ENCODE measurements at regions not wholly inside any gene's neighbourhood (a gene's known extent, or its start where the extent isn't known, plus 50 kb on each side); places are given as distances from the start of the nearest gene placed in this dataset.

GRCh38 chr1:43035821-43036741 lies 77.4 kb upstream of the SLC2A1 start (continued):
- TF ChIP-seq MBNL3 (CRISPR knock-in tag; conservative IDR thresholded peaks at IDR 0.05): no peak
- TF ChIP-seq ZFYVE20 (CRISPR knock-in tag; IDR thresholded peaks at IDR 0.05; ENCODE audit: borderline replicate concordance, low read depth): no peak
- TF ChIP-seq DMAP1 (CRISPR knock-in tag; IDR thresholded peaks at IDR 0.05): peak; percentile 63; the same call in 1 of the 2 replicates
- TF ChIP-seq ZHX1 (CRISPR knock-in tag; IDR thresholded peaks at IDR 0.05; ENCODE audit: low read depth): no peak
- TF ChIP-seq NRL (CRISPR knock-in tag; IDR thresholded peaks at IDR 0.05; ENCODE audit: borderline replicate concordance): 0 out of 2 replicates have a peak, but pooled peaks have one; percentile 28
- no peak for TF ChIP-seq TERF1 (CRISPR knock-in tag; IDR thresholded peaks at IDR 0.05)
- TF ChIP-seq ZNF879 (CRISPR knock-in tag; IDR thresholded peaks at IDR 0.05): no peak
- TF ChIP-seq ZNF280D (CRISPR knock-in tag; IDR thresholded peaks at IDR 0.05): no peak
- peak; percentile 83 for TF ChIP-seq ZFY (CRISPR knock-in tag; IDR thresholded peaks at IDR 0.05)
- no peak for TF ChIP-seq RAD21 (CRISPR knock-in tag; IDR thresholded peaks at IDR 0.05)
- peak; percentile 96 for TF ChIP-seq HDAC2 (CRISPR knock-in tag; IDR thresholded peaks at IDR 0.05)
- TF ChIP-seq NFYC (CRISPR knock-in tag; IDR thresholded peaks at IDR 0.05): peak; percentile 47; the same call in 1 of the 2 replicates
- no peak for TF ChIP-seq CCAR2 (optimal IDR thresholded peaks at IDR 0.05; ENCODE audit: low read depth, low read length)
- peak; percentile 78; the same call in 1 of the 2 replicates for TF ChIP-seq CBX5 (CRISPR knock-in tag; IDR thresholded peaks at IDR 0.05; ENCODE audit: borderline replicate concordance)
- TF ChIP-seq XRCC5 (optimal IDR thresholded peaks at IDR 0.05; ENCODE audit: low read length): no peak
- TF ChIP-seq DDIT3 (CRISPR knock-in tag; IDR thresholded peaks at IDR 0.05): no peak
- no peak for TF ChIP-seq ZNF496 (CRISPR knock-in tag; IDR thresholded peaks at IDR 0.05; ENCODE audit: insufficient replicate concordance)
- TF ChIP-seq EZH2 (conservative IDR thresholded peaks at IDR 0.05; ENCODE audit: low read depth, low read length): no peak
- TF ChIP-seq ZC3H13 (CRISPR knock-in tag; IDR thresholded peaks at IDR 0.05): 0 out of 2 replicates have a peak, but pooled peaks have one; percentile 25
- TF ChIP-seq HBP1 (CRISPR knock-in tag; IDR thresholded peaks at IDR 0.05; ENCODE audit: low read depth): no peak
- no peak; the same call in 1 of the 2 replicates for TF ChIP-seq STAG1 (CRISPR knock-in tag; IDR thresholded peaks at IDR 0.05)

Data from HepG2 (cell line).